Spleen (tissue), 11 donors: ENCODE measurements at regions not wholly inside any gene's neighbourhood (a gene's known extent, or its start where the extent isn't known, plus 50 kb on each side); places are given as distances from the start of the nearest gene placed in this dataset.

Experiments
- DNase-seq: peaks from one replicate; pipeline ENCODE4 v3.0.0-alpha.2; 2020
- H3K27ac ChIP-seq, 8 donors: fragments of 200-600 bp; sonication (generic) in 7 of 8; 1 replicate in 4 of 8; 2 replicates in 4 of 8; pipeline versions ENCODE4 v1.5.0 to v1.8.0; 2016 to 2021; ENCODE audit warnings: inconsistent platforms in 4 of 8, mild to moderate bottlenecking in 4 of 8, moderate library complexity in 1 of 8
- H3K27me3 ChIP-seq, 7 donors: fragments of 200-600 bp; sonication (generic) in 6 of 7; replicated peaks in 1 of 7; 1 replicate in 4 of 7; 2 replicates in 3 of 7; pipeline versions ENCODE4 v1.5.0 to v1.8.0; 2016 to 2021; ENCODE audit warnings: inconsistent platforms in 3 of 7, mild to moderate bottlenecking in 1 of 7
- H3K36me3 ChIP-seq, 6 donors: fragments of 200-600 bp; sonication (generic) in 5 of 6; 1 replicate in 4 of 6; 2 replicates in 2 of 6; pipeline versions ENCODE4 v1.5.0 to v1.8.0; 2016 to 2021; ENCODE audit warnings: inconsistent platforms in 2 of 6
- H3K4me1 ChIP-seq, 6 donors: fragments of 200-600 bp; sonication (generic) in 5 of 6; 1 replicate in 3 of 6; 2 replicates in 3 of 6; pipeline versions ENCODE4 v1.5.0 to v1.8.0; 2016 to 2021; ENCODE audit warnings: inconsistent platforms in 3 of 6
- H3K4me3 ChIP-seq, 8 donors: fragments of 200-600 bp; sonication (generic) in 7 of 8; 1 replicate in 4 of 8; 2 replicates in 4 of 8; pipeline versions ENCODE4 v1.5.0 to v1.8.0; 2016 to 2021; ENCODE audit warnings: inconsistent platforms in 4 of 8, mild to moderate bottlenecking in 4 of 8, moderate library complexity in 2 of 8
- H3K9me3 ChIP-seq, 8 donors: fragments of 200-600 bp; sonication (generic) in 7 of 8; 1 replicate in 4 of 8; 2 replicates in 4 of 8; pipeline versions ENCODE4 v1.5.0 to v1.8.0; 2016 to 2021; ENCODE audit warnings: inconsistent platforms in 4 of 8
- CTCF ChIP-seq, 11 experiments: fragments of 200-600 bp in 7 of 11; fragments of 450-650 bp in 4 of 11; sonication (generic) in 4 of 11; IDR thresholded peaks in 8 of 11; conservative IDR thresholded peaks in 3 of 11; 1 replicate in 7 of 11; 2 replicates in 4 of 11; pipeline versions ENCODE4 v1.4.0 to v1.8.0; 2016 to 2021; ENCODE audit warnings: antibody characterized with exemption in 11 of 11, inconsistent platforms in 4 of 11, mild to moderate bottlenecking in 1 of 11
- POLR2A ChIP-seq, 3 donors: fragments of 450-650 bp; IDR thresholded peaks; one replicate each; pipeline ENCODE4 v1.5.1; 2017; ENCODE audit warnings: antibody characterized with exemption in 3 of 3, mild to moderate bottlenecking in 1 of 3
- POLR2AphosphoS5 ChIP-seq, 3 donors: sonication (generic); formaldehyde crosslinking; IDR thresholded peaks; one replicate each; pipeline ENCODE4 v1.5.1; 2017; ENCODE audit warnings: antibody characterized with exemption in 3 of 3
- WGBS, 5 donors: extraction: QIAGEN DNeasy Blood & Tissue Kit in 3 of 5; methylation state at CpG; one replicate each; pipeline versions ENCODE4 v1.1.5 to v1.1.7; 2013 to 2018; 5-methylcytosine and 5-hydroxymethylcytosine counted together
- intact Hi-C: fragments of 100-400 bp; cut with DNase I; formaldehyde crosslinking; loops from one replicate; pipeline ENCODE4 v1.15.0; 2023; ENCODE audit warnings: low total_unique reads
- donor health status: healthy with polysubstance abuse.
- donor health status: DM: no; HTN: no; CAD: no; lungs with moderate emphysema.
- donor health status: DM: no; HTN: no; CAD: no.
- donor health status: Bipolar disorder and iron deficiency.
- donor health status: healthy.
- donor health status: DM: no; HTN: no; CAD: no.
- donor health status: DM: yes; HTN: yes; CAD: no.

GRCh38 chr6:147944122-147944521, 398.5 kb upstream of the SASH1 start:
- Histone ChIP-seq H3K27me3 (no peaks in the 10 kb centered on the region), H3K9me3 (peaks cover 0 to 24% (median 4%) of the 10 kb centered on the region in 8 donors), H3K4me1 (no peaks in the 10 kb centered on the region), H3K4me3 (no peak overlapping the region), H3K36me3 (no peaks in the 10 kb centered on the region), H3K27ac (no peak overlapping the region)
- intact Hi-C loops: no loop called here
- no peak for DNase-seq
- WGBS, 5 donors: 86 to 97% (median 88%) methylated on average over 5 of the region's 5 CpGs
- TF ChIP-seq POLR2A (IDR thresholded peaks at IDR 0.05) (no peak), CTCF (IDR thresholded peaks at IDR 0.05 in 8 of 11, conservative IDR thresholded peaks at IDR 0.05 in 3 of 11) (no peak), POLR2AphosphoS5 (IDR thresholded peaks at IDR 0.05) (no peak)

- TF ChIP-seq CTCF (IDR thresholded peaks at IDR 0.05 in 8 of 11, conservative IDR thresholded peaks at IDR 0.05 in 3 of 11): no peak
- TF ChIP-seq POLR2AphosphoS5 (IDR thresholded peaks at IDR 0.05): no peak
- no peak for TF ChIP-seq POLR2A (IDR thresholded peaks at IDR 0.05)
- DNase-seq: no peak
- Histone ChIP-seq H3K27me3 (no peaks in the 10 kb centered on the region), H3K36me3 (no peaks in the 10 kb centered on the region), H3K4me1 (no peaks in the 10 kb centered on the region), H3K27ac (peak overlapping the region in 1 of 8 donors; percentile 3), H3K4me3 (no peak overlapping the region), H3K9me3 (peaks cover 0 to 24% (median 4%) of the 10 kb centered on the region in 8 donors)
- 66 to 88% (median 75%) methylated on average over 3 of the region's 3 CpGs for WGBS, 5 donors
- intact Hi-C loops: no loop called here
These were observed 395.1 kb upstream of the SASH1 start for GRCh38 chr6:147947521-147947920.

GRCh38 chr6:147949981-147950622, 392.5 kb upstream of the SASH1 start:
- 70 to 84% (median 82%) methylated on average over 6 of the region's 6 CpGs for WGBS, 5 donors
- intact Hi-C loops: no loop called here
- peaks cover 0 to 5% (median 0%) of the 10 kb centered on the region in 8 donors for H3K9me3 ChIP-seq
- no peaks in the 10 kb centered on the region for H3K4me1 ChIP-seq
- no peaks in the 10 kb centered on the region for H3K36me3 ChIP-seq
- TF ChIP-seq CTCF (IDR thresholded peaks at IDR 0.05 in 8 of 11, conservative IDR thresholded peaks at IDR 0.05 in 3 of 11): no peak
- no peak for TF ChIP-seq POLR2A (IDR thresholded peaks at IDR 0.05)
- no peak for TF ChIP-seq POLR2AphosphoS5 (IDR thresholded peaks at IDR 0.05)
- no peak overlapping the region for H3K4me3 ChIP-seq
- peak overlapping the region in 5 of 8 donors; percentile 41 to 60 (median 51) for H3K27ac ChIP-seq
- DNase-seq: no peak
- H3K27me3 ChIP-seq: no peaks in the 10 kb centered on the region

- TF ChIP-seq POLR2AphosphoS5 (IDR thresholded peaks at IDR 0.05): no peak
- TF ChIP-seq POLR2A (IDR thresholded peaks at IDR 0.05): no peak
- TF ChIP-seq CTCF (IDR thresholded peaks at IDR 0.05 in 8 of 11, conservative IDR thresholded peaks at IDR 0.05 in 3 of 11): no peak
- Histone ChIP-seq H3K27ac (peak overlapping the region in 7 of 8 donors; percentile 15 to 60 (median 51)), H3K9me3 (peaks cover 0 to 2% (median 0%) of the 10 kb centered on the region in 8 donors), H3K27me3 (no peaks in the 10 kb centered on the region), H3K4me1 (no peaks in the 10 kb centered on the region), H3K36me3 (no peaks in the 10 kb centered on the region), H3K4me3 (no peak overlapping the region)
- no peak for DNase-seq
- WGBS, 5 donors: 40 to 68% (median 45%) methylated on average over 5 of the region's 5 CpGs
- intact Hi-C loops: no loop called here
These were observed 392.0 kb upstream of the SASH1 start for GRCh38 chr6:147950623-147950987.
